H1 (cell line): ENCODE measurements at regions not wholly inside any gene's neighbourhood (a gene's known extent, or its start where the extent isn't known, plus 50 kb on each side); places are given as distances from the start of the nearest gene placed in this dataset.

ENCODE experiments used
- ATF2 ChIP-seq: IDR thresholded peaks from 2 replicates; pipeline ENCODE4 v1.6.1; 2012; ENCODE audit warnings: low read length, inconsistent platforms
- SP2 ChIP-seq: IDR thresholded peaks from 2 replicates; pipeline ENCODE4 v1.6.1; 2012; ENCODE audit warnings: mild to moderate bottlenecking, low read length, inconsistent platforms

- TF ChIP-seq ATF2 (no peak), SP2 (no peak)
These were observed 1672.0 kb downstream of the TP53TG3F start (continued) for GRCh38 chr16:35131429-35131828.
